HepG2 (cell line): ENCODE measurements at regions not wholly inside any gene's neighbourhood (a gene's known extent, or its start where the extent isn't known, plus 50 kb on each side); places are given as distances from the start of the nearest gene placed in this dataset.

ENCODE experiments used
- ATAC-seq: fragments of 200-7000 bp; cut with Tn5 transposase; 3 replicates; pipeline ENCODE4 v1.9.1; 2020; ENCODE audit warnings: mild to moderate bottlenecking, moderate library complexity
- BruUV-seq: library from RNA; stranded (reverse); fragments of 400-500 nt; replicated peaks from 2 replicates; lab custom pipeline; 2021; lab: Mats Ljungman, UMichigan
- CTCF ChIA-PET: fragments of 300-600 bp; formaldehyde crosslinking; extraction: SDS; loops from one replicate; lab custom pipeline; 2021; ENCODE audit warnings: low total read pairs, inconsistent platforms, low intra/inter-chr PET ratio; lab: Yijun Ruan, JAX
- POLR2A ChIA-PET: fragments of 350-600 bp; sonication (Branson Sonifier 250); formaldehyde crosslinking; loops from one replicate; lab custom pipeline; 2020; ENCODE audit warnings: antibody characterized with exemption, inconsistent platforms; lab: Yijun Ruan, JAX
- DNase-seq: peaks from one replicate; pipeline ENCODE4 v3.0.0-alpha.2; 2015; ENCODE audit warnings: low spot score
- FAIRE-seq: peaks from 3 replicates; lab custom pipeline; 2011; peaks lifted over from hg19 to GRCh38; lab: Jason Lieb, UNC
- H2AFZ ChIP-seq: one replicate; pipeline ENCODE4 v1.6.1; 2011; ENCODE audit warnings: low read length, inconsistent platforms
- H3K27ac ChIP-seq: fragments of 300-600 bp; 3 replicates; pipeline ENCODE4 v1.8.0; 2011; ENCODE audit warnings: mixed run types, mild to moderate bottlenecking, mixed read lengths, low read length, inconsistent platforms; ENCODE audit not compliant: insufficient read depth; ENCODE audit errors: extremely low read length
- H3K27me3 ChIP-seq, 2 experiments: fragments of 200-600 bp in 1 of 2; 2 replicates in 1 of 2; 3 replicates in 1 of 2; pipeline versions ENCODE4 v1.6.0 to v1.8.0; 2011; ENCODE audit warnings: low read length in 2 of 2, mild to moderate bottlenecking in 2 of 2, moderate library complexity in 2 of 2, inconsistent platforms in 1 of 2; ENCODE audit not compliant: insufficient read depth in 2 of 2, control insufficient read depth in 1 of 2
- H3K36me3 ChIP-seq, 2 experiments: fragments of 200-600 bp in 1 of 2; replicated peaks in 1 of 2; 2 replicates in 1 of 2; 3 replicates in 1 of 2; pipeline versions ENCODE4 v1.5.1 to v1.8.0; 2011; ENCODE audit warnings: low read length in 2 of 2, inconsistent platforms in 1 of 2; ENCODE audit not compliant: insufficient read depth in 2 of 2, control insufficient read depth in 1 of 2
- H3K4me1 ChIP-seq: 2 replicates; pipeline ENCODE4 v1.5.1; 2012; ENCODE audit warnings: low read length, inconsistent platforms; ENCODE audit not compliant: insufficient read depth
- H3K4me2 ChIP-seq: 2 replicates; pipeline ENCODE4 v1.6.0; 2011; ENCODE audit warnings: low read depth, low read length, inconsistent platforms
- H3K4me3 ChIP-seq, 3 experiments: fragments of 200-600 bp in 1 of 3; sonication (generic), shearing (Covaris generic) in 1 of 3; replicated peaks in 1 of 3; 2 replicates each; pipeline ENCODE4 v1.5.1; 2011 to 2016; ENCODE audit warnings: low read length in 3 of 3, inconsistent platforms in 2 of 3, low read depth in 2 of 3, mild to moderate bottlenecking in 2 of 3, control low read depth in 1 of 3, mixed read lengths in 1 of 3; ENCODE audit not compliant: insufficient read depth in 1 of 3
- H3K79me2 ChIP-seq: one replicate; pipeline ENCODE4 v1.6.1; 2011; ENCODE audit warnings: low read length, inconsistent platforms; ENCODE audit not compliant: insufficient read depth
- H3K9ac ChIP-seq: 2 replicates; pipeline ENCODE4 v1.6.0; 2011; ENCODE audit warnings: mild to moderate bottlenecking, low read depth, low read length, inconsistent platforms; ENCODE audit not compliant: insufficient read depth
- H3K9me3 ChIP-seq: 2 replicates; pipeline ENCODE4 v1.5.1; 2012; ENCODE audit warnings: mild to moderate bottlenecking, low read length
- H4K20me1 ChIP-seq: 2 replicates; pipeline ENCODE4 v1.6.0; 2011; ENCODE audit warnings: inconsistent platforms, mild to moderate bottlenecking, low read length, moderate library complexity; ENCODE audit not compliant: insufficient read depth
- CEBPB ChIP-seq: IDR thresholded peaks from 2 replicates; pipeline ENCODE4 v1.6.1; 2011; ENCODE audit warnings: low read depth, low read length, improper control_type of control experiment, borderline replicate concordance
- KLF9 ChIP-seq: IDR thresholded peaks from 2 replicates; pipeline ENCODE4 v1.6.1; 2016; ENCODE audit warnings: low read depth
- WGBS: methylation state at CpG from one replicate; pipeline ENCODE4 v1.1.6; 2017; ENCODE audit warnings: low lambda C conversion rate; 5-methylcytosine and 5-hydroxymethylcytosine counted together
- in situ Hi-C: cut with HindIII; loops from 2 replicates; pipeline ENCODE4 v1.10.0; 2017; ENCODE audit warnings: low pct_unique_long_range_greater_than_20kb; ENCODE audit not compliant: extremely low pct_ligation_motif_present
- intact Hi-C: fragments of 100-400 bp; cut with micrococcal nuclease; formaldehyde crosslinking; loops from one replicate; pipeline ENCODE4 v1.10.0; 2022; ENCODE audit not compliant: unreplicated experiment
- TF ChIP-seq, protein P1 (sequence below): sonication (generic); formaldehyde crosslinking; IDR thresholded peaks from 2 replicates; pipeline ENCODE4 v1.5.1; 2020; ENCODE audit warnings: missing genetic modification reagents, mild to moderate bottlenecking, borderline replicate concordance

DNA sequence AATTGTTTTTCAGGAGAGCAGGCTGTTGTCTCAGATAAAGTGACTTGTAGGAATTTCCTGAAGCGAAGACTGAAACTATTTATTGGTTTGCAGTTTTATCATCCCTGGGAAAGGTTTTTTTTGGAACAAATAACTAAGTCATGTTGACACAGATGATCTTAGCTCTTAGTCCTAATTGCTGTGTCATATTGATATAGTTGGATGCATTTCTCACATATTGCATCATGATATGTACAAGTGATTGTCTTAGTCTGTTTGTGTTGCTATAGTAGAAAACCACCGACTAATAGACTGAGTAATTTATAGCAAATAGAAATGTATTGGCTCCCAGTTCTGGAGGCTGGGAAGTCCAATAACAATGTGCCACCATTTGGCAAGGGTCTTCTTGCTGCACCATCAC, 397.5 kb upstream of the PPP1R2C start:
- DNase-seq = no peak
- H3K4me2 ChIP-seq = no peak overlapping the region
- no peak overlapping the region for H3K4me3 ChIP-seq
- H3K4me1 ChIP-seq = no peaks in the 10 kb centered on the region
- no peaks in the 10 kb centered on the region for H3K79me2 ChIP-seq
- no peaks in the 10 kb centered on the region for H3K9me3 ChIP-seq
- no peaks in the 10 kb centered on the region for H4K20me1 ChIP-seq
- no peak overlapping the region for H3K9ac ChIP-seq
- no TSS peak for BruUV-seq
- POLR2A ChIA-PET = no interaction called here
- TF ChIP-seq CEBPB (0 out of 2 replicates have a peak, but pooled peaks have one; percentile 4), KLF9 (CRISPR knock-in tag) (no peak)
- TF ChIP-seq, all 625 proteins: peak for 1
- no peak overlapping the region for H3K27ac ChIP-seq
- no peak for FAIRE-seq
- no peaks in the 10 kb centered on the region for H3K36me3 ChIP-seq
- 29% methylated on average over 2 of the region's 2 CpGs for WGBS
- in situ Hi-C loops = no loop called here
- H2AFZ ChIP-seq = no peak overlapping the region
- CTCF ChIA-PET = no interaction called here
- H3K27me3 ChIP-seq = no peaks in the 10 kb centered on the region
- ATAC-seq = no peak
- intact Hi-C loops = no loop called here

DNA sequence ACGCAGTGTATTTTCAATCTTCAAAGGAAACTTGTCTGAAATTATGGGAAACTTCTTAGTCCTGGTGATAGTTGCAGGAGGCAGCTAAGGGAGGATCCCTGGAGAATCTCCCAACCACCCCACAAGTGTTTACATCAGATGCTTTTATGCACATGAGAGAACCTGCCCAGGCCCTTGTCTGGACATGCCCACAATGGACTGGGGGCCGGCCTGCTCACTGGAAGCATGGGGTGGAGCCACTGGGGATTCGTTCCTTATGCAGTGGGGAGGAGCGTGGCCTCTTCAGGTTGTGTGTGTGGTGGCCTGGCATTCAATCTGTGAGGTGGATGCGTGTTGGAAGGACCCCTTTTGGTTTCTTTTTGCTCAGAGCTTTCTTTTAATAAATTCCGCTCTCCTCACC, 398.7 kb upstream of the PPP1R2C start:
- Histone ChIP-seq H3K4me1 (no peaks in the 10 kb centered on the region), H4K20me1 (no peaks in the 10 kb centered on the region), H3K27me3 (no peaks in the 10 kb centered on the region), H3K9me3 (no peaks in the 10 kb centered on the region), H3K9ac (no peak overlapping the region), H3K36me3 (no peaks in the 10 kb centered on the region), H3K79me2 (no peaks in the 10 kb centered on the region), H3K4me3 (no peak overlapping the region), H2AFZ (no peak overlapping the region), H3K27ac (no peak overlapping the region), H3K4me2 (no peak overlapping the region)
- CTCF ChIA-PET = no interaction called here
- ATAC-seq = no peak
- peak; percentile 0 for DNase-seq
- no TSS peak for BruUV-seq
- in situ Hi-C loops = no loop called here
- POLR2A ChIA-PET = no interaction called here
- 88% methylated on average over 3 of the region's 6 CpGs for WGBS
- TF ChIP-seq, protein P1, sequence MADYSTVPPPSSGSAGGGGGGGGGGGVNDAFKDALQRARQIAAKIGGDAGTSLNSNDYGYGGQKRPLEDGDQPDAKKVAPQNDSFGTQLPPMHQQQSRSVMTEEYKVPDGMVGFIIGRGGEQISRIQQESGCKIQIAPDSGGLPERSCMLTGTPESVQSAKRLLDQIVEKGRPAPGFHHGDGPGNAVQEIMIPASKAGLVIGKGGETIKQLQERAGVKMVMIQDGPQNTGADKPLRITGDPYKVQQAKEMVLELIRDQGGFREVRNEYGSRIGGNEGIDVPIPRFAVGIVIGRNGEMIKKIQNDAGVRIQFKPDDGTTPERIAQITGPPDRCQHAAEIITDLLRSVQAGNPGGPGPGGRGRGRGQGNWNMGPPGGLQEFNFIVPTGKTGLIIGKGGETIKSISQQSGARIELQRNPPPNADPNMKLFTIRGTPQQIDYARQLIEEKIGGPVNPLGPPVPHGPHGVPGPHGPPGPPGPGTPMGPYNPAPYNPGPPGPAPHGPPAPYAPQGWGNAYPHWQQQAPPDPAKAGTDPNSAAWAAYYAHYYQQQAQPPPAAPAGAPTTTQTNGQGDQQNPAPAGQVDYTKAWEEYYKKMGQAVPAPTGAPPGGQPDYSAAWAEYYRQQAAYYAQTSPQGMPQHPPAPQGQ = no peak
- no peak for FAIRE-seq
- intact Hi-C loops = no loop called here
